Sigmoid colon (tissue), 6 donors: ENCODE measurements at regions not wholly inside any gene's neighbourhood (a gene's known extent, or its start where the extent isn't known, plus 50 kb on each side); places are given as distances from the start of the nearest gene placed in this dataset.

Source experiments
- DNase-seq: peaks from one replicate; pipeline ENCODE4 v3.0.0-alpha.2; 2019
- H3K27ac ChIP-seq, 4 donors: fragments of 200-600 bp; sonication (generic); one replicate each; pipeline ENCODE4 v1.5.1; 2016 to 2019; ENCODE audit warnings: mild to moderate bottlenecking in 1 of 4
- H3K27me3 ChIP-seq, 3 donors: fragments of 200-600 bp; sonication (generic); one replicate each; pipeline ENCODE4 v1.5.1; 2019; ENCODE audit warnings: mild to moderate bottlenecking in 1 of 3
- H3K36me3 ChIP-seq, 4 donors: fragments of 200-600 bp; sonication (generic); one replicate each; pipeline ENCODE4 v1.5.1; 2016 to 2019
- H3K4me1 ChIP-seq, 4 donors: fragments of 200-600 bp; sonication (generic); one replicate each; pipeline ENCODE4 v1.5.1; 2017 to 2019
- H3K4me3 ChIP-seq, 4 donors: fragments of 200-600 bp; sonication (generic); one replicate each; pipeline ENCODE4 v1.5.1; 2017 to 2019; ENCODE audit warnings: mild to moderate bottlenecking in 2 of 4, moderate library complexity in 1 of 4
- H3K9me3 ChIP-seq, 4 donors: fragments of 200-600 bp in 3 of 4; sonication (generic) in 3 of 4; one replicate each; pipeline versions ENCODE4 v1.5.1 to v1.6.1; 2013 to 2019
- EP300 ChIP-seq, 4 donors: sonication (generic); formaldehyde crosslinking; IDR thresholded peaks; one replicate each; pipeline ENCODE4 v1.6.1; 2017; ENCODE audit warnings: antibody characterized with exemption in 4 of 4
- POLR2A ChIP-seq, 2 donors: fragments of 450-650 bp; IDR thresholded peaks; one replicate each; pipeline ENCODE4 v1.6.1; 2016; ENCODE audit warnings: antibody characterized with exemption in 2 of 2, mild to moderate bottlenecking in 2 of 2, moderate library complexity in 2 of 2
- POLR2AphosphoS5 ChIP-seq, 4 donors: sonication (generic); formaldehyde crosslinking; IDR thresholded peaks; one replicate each; pipeline ENCODE4 v1.6.1; 2017; ENCODE audit warnings: antibody characterized with exemption in 4 of 4
- WGBS, 2 donors: extraction: QIAGEN DNeasy Blood & Tissue Kit; methylation state at CpG; one replicate each; pipeline ENCODE4 v1.1.7; 2013; 5-methylcytosine and 5-hydroxymethylcytosine counted together
- intact Hi-C: fragments of 100-400 bp; cut with DNase I; formaldehyde crosslinking; loops from one replicate; pipeline ENCODE4 v1.15.1; 2023
- TF ChIP-seq, protein P1 (sequence below), 4 experiments: fragments of 450-650 bp in 3 of 4; fragments of 200-600 bp in 1 of 4; IDR thresholded peaks; one replicate each; pipeline ENCODE4 v1.5.1; 2016 to 2019; ENCODE audit warnings: antibody characterized with exemption in 4 of 4, mild to moderate bottlenecking in 3 of 4, moderate library complexity in 2 of 4
- donor health status: healthy with polysubstance abuse.
- donor health status: healthy.

DNA sequence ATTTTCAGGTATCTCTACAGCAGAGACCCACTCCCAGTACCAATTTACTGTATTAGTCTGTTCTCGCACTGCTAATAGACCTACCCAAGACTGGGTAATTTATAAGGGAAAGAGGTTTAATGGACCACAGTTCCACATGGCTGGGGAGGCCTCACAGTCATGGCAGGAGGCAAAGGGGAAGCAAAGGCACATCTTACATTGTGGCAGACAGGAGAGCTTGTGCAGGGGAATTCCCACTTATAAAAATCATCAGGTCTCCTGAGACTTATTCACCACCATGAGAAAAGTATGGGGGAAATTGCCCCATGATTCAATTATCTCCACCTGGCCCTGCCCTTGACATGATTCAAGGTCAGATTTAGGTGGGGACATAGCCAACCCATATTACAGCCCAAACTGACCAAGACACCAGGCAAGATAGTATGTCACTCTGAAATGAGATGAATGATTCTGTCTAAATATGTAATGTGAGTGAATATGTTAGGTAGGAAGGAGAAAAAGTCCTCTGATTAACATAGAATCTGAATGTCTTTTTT, 182.5 kb upstream of the CDH12 start:
- Histone ChIP-seq H3K4me1 (no peaks in the 10 kb centered on the region), H3K27ac (no peak overlapping the region), H3K4me3 (no peak overlapping the region), H3K36me3 (no peaks in the 10 kb centered on the region), H3K27me3 (no peaks in the 10 kb centered on the region), H3K9me3 (no peaks in the 10 kb centered on the region)
- intact Hi-C loops: no loop called here
- TF ChIP-seq EP300 (IDR thresholded peaks at IDR 0.05) (no peak), POLR2A (IDR thresholded peaks at IDR 0.05) (no peak), POLR2AphosphoS5 (IDR thresholded peaks at IDR 0.05) (no peak)
- TF ChIP-seq, protein P1, sequence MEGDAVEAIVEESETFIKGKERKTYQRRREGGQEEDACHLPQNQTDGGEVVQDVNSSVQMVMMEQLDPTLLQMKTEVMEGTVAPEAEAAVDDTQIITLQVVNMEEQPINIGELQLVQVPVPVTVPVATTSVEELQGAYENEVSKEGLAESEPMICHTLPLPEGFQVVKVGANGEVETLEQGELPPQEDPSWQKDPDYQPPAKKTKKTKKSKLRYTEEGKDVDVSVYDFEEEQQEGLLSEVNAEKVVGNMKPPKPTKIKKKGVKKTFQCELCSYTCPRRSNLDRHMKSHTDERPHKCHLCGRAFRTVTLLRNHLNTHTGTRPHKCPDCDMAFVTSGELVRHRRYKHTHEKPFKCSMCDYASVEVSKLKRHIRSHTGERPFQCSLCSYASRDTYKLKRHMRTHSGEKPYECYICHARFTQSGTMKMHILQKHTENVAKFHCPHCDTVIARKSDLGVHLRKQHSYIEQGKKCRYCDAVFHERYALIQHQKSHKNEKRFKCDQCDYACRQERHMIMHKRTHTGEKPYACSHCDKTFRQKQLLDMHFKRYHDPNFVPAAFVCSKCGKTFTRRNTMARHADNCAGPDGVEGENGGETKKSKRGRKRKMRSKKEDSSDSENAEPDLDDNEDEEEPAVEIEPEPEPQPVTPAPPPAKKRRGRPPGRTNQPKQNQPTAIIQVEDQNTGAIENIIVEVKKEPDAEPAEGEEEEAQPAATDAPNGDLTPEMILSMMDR (IDR thresholded peaks at IDR 0.05): no peak
- 54 to 98% methylated on average over 1 of the region's 1 CpG for WGBS, 2 donors
- DNase-seq: no peak

DNA sequence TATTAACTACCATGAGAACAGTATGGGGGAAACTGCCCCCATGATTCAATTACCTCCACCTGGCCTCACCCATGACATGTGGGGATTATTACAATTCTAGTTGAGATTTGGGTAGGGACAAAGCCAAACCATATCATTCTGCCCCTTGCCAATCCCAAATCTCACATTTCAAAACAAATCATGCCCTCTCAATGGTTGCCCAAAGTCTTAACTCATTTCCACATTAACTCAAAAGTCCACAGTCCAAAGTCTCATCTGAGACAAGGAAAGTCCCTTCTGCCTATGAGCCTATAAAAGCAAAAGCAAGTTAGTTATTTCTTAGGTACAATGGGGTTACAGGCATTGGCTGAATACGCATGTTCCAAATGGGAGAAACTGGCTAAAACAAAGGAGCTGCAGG, 180.7 kb upstream of the CDH12 start:
- no peak overlapping the region for H3K4me3 ChIP-seq
- H3K27me3 ChIP-seq: no peaks in the 10 kb centered on the region
- no peak for DNase-seq
- no peak overlapping the region for H3K27ac ChIP-seq
- intact Hi-C loops: no loop called here
- TF ChIP-seq POLR2A (IDR thresholded peaks at IDR 0.05) (no peak), POLR2AphosphoS5 (IDR thresholded peaks at IDR 0.05) (no peak), EP300 (IDR thresholded peaks at IDR 0.05) (no peak)
- TF ChIP-seq, protein P1 (IDR thresholded peaks at IDR 0.05): no peak
- H3K36me3 ChIP-seq: no peaks in the 10 kb centered on the region
- no peaks in the 10 kb centered on the region for H3K9me3 ChIP-seq
- WGBS, 2 donors: 27 to 79% methylated on average over 1 of the region's 1 CpG
- H3K4me1 ChIP-seq: no peaks in the 10 kb centered on the region

DNA sequence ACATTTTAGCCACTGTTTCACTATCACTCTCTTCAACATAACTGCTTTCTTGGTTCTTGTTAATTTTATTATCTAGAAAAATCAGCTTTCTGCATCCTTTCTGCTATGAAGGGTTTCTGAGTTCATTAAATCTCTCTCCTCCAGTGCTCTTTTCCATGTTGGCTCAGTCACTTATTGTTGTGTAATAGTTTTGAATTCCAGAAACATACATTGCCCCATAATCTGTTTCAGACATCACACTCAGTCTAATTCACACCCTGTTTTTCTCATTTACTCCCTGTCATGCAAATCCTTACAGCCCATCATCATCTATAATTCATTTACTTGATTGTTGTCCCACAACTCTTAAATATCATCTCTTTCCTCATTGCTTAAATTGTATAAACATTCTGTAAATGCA, 176.1 kb upstream of the CDH12 start:
- TF ChIP-seq, protein P1 (IDR thresholded peaks at IDR 0.05): no peak
- no peak for TF ChIP-seq EP300 (IDR thresholded peaks at IDR 0.05)
- TF ChIP-seq POLR2AphosphoS5 (IDR thresholded peaks at IDR 0.05): no peak
- TF ChIP-seq POLR2A (IDR thresholded peaks at IDR 0.05): no peak
- no peaks in the 10 kb centered on the region for H3K27me3 ChIP-seq
- no peak for DNase-seq
- no peak overlapping the region for H3K27ac ChIP-seq
- H3K9me3 ChIP-seq: peaks cover 0 to 2% (median 0%) of the 10 kb centered on the region in 4 donors
- peaks cover 0 to 25% (median 13%) of the 10 kb centered on the region in 4 donors for H3K4me1 ChIP-seq
- no peaks in the 10 kb centered on the region for H3K36me3 ChIP-seq
- intact Hi-C loops: no loop called here
- H3K4me3 ChIP-seq: no peak overlapping the region

DNA sequence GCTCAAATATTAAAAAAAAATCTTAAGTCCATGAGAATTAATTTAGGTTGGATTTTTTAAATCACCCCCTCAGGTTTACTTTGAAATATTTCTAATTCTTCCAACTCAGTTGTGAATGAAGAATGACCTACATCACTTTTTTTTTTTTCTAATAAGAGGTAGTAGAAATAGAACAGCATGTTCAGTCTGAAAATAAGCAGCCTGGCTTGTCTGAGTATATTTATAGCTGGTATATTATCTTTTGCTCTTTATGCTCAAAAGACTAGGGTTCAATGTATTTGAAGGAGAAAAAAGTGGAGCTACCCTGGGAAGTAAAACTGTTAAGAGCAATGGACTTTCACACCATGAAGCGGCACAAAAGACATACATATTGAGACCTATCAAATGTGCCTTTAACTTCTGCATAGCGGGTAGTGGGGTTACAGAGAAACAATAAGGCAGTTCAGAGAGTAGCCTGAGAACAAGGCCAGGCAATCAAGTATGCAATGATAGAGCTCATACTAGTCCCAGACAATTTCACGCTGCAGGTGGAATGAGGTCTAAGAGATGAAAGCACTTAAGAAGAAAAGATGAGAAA, 175.4 kb upstream of the CDH12 start:
- Histone ChIP-seq H3K4me1 (peaks cover 0 to 25% (median 13%) of the 10 kb centered on the region in 4 donors), H3K9me3 (peaks cover 0 to 2% (median 0%) of the 10 kb centered on the region in 4 donors), H3K4me3 (no peak overlapping the region), H3K36me3 (no peaks in the 10 kb centered on the region), H3K27ac (no peak overlapping the region), H3K27me3 (no peaks in the 10 kb centered on the region)
- WGBS, 2 donors: 91 to 93% methylated on average over 3 of the region's 3 CpGs
- DNase-seq: no peak
- TF ChIP-seq, protein P1 (IDR thresholded peaks at IDR 0.05): no peak
- TF ChIP-seq EP300 (IDR thresholded peaks at IDR 0.05) (no peak), POLR2AphosphoS5 (IDR thresholded peaks at IDR 0.05) (no peak), POLR2A (IDR thresholded peaks at IDR 0.05) (no peak)
- intact Hi-C loops: no loop called here

DNA sequence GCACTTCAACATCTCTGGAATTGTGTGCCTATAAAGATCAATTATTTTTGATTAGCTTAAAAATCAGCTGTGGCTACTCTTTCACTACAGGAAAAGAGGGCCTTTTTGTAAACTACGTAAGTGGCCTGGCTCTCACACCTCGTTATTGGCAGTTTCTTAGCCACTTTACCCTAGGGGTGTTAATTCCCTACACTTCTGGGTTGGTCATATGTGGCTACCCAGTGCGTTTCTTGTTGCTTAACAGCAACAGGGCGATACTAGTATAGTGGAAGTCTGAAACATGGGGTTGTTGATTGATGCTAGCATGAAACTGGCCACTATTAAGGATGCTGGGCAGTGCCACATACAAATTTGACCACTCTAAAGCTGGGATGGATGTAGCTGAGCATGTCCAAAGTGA, 174.7 kb upstream of the CDH12 start:
- intact Hi-C loops: no loop called here
- Histone ChIP-seq H3K27ac (peak overlapping the region in 1 of 4 donors; percentile 6), H3K4me1 (peaks cover 0 to 25% (median 13%) of the 10 kb centered on the region in 4 donors), H3K4me3 (no peak overlapping the region), H3K36me3 (no peaks in the 10 kb centered on the region), H3K9me3 (peaks cover 0 to 2% (median 0%) of the 10 kb centered on the region in 4 donors), H3K27me3 (no peaks in the 10 kb centered on the region)
- WGBS, 2 donors: 80 to 85% methylated on average over 4 of the region's 4 CpGs
- TF ChIP-seq POLR2A (IDR thresholded peaks at IDR 0.05): no peak
- TF ChIP-seq EP300 (IDR thresholded peaks at IDR 0.05): no peak
- TF ChIP-seq, protein P1 (IDR thresholded peaks at IDR 0.05): no peak
- no peak for TF ChIP-seq POLR2AphosphoS5 (IDR thresholded peaks at IDR 0.05)
- DNase-seq: no peak
